ENCODE measurements at regions not wholly inside any gene's neighbourhood (a gene's known extent, or its start where the extent isn't known, plus 50 kb on each side); places are given as distances from the start of the nearest gene placed in this dataset.

DNA sequence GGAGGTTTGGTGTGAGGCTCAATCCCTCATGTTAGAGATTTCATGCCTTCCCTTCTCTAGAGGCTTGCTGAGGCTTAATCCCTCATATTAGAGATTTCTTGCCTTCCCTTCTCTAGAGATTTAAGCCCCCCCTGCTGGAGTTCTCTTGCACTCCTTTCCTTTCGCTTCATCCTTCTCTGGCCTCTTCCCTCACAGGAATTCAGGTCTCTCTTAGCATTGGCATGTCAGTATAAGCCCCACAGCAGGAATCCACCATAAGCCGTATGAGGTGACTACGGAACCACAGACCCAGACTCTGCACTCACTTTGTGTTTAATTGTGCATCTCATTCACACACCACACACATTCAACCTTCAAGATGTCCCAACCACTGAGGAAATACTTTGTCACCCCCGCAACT is 338.6 kb upstream of the POU1F1 start:
- TF ChIP-seq, protein P1, sequence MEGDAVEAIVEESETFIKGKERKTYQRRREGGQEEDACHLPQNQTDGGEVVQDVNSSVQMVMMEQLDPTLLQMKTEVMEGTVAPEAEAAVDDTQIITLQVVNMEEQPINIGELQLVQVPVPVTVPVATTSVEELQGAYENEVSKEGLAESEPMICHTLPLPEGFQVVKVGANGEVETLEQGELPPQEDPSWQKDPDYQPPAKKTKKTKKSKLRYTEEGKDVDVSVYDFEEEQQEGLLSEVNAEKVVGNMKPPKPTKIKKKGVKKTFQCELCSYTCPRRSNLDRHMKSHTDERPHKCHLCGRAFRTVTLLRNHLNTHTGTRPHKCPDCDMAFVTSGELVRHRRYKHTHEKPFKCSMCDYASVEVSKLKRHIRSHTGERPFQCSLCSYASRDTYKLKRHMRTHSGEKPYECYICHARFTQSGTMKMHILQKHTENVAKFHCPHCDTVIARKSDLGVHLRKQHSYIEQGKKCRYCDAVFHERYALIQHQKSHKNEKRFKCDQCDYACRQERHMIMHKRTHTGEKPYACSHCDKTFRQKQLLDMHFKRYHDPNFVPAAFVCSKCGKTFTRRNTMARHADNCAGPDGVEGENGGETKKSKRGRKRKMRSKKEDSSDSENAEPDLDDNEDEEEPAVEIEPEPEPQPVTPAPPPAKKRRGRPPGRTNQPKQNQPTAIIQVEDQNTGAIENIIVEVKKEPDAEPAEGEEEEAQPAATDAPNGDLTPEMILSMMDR (IDR thresholded peaks at IDR 0.05) = no peak
- no peak for TF ChIP-seq ZFX (IDR thresholded peaks at IDR 0.05; ENCODE audit: borderline replicate concordance)
